B cell (primary cell): ENCODE measurements at regions not wholly inside any gene's neighbourhood (a gene's known extent, or its start where the extent isn't known, plus 50 kb on each side); places are given as distances from the start of the nearest gene placed in this dataset.
"Not testable (repeated sequence)": the region's sequence is repeated elsewhere in the genome, so short reads cannot be mapped to it uniquely, and the experiment has no call there.

ENCODE experiments used
- ATAC-seq: fragments of 200-7000 bp; cut with Tn5 transposase; one replicate; pipeline ENCODE4 v1.10.0; 2021; ENCODE audit warnings: low read depth, mild to moderate bottlenecking, moderate number of reproducible peaks, moderate library complexity
- CTCF ChIA-PET: fragments of 350-600 bp; sonication (Branson Sonifier 250); formaldehyde crosslinking; loops from one replicate; lab custom pipeline; 2021; ENCODE audit warnings: antibody characterized with exemption, inconsistent platforms; lab: Charles Lee
- POLR2A ChIA-PET: fragments of 350-600 bp; sonication (Branson Sonifier 250); formaldehyde crosslinking; loops from one replicate; lab custom pipeline; 2021; ENCODE audit warnings: antibody characterized with exemption; lab: Charles Lee
- DNase-seq: peaks from one replicate; pipeline ENCODE4 v3.0.0; 2013
- H2AFZ ChIP-seq: 2 replicates; pipeline ENCODE4 v1.6.1; 2012; ENCODE audit warnings: mild to moderate bottlenecking, low read depth, low read length; ENCODE audit not compliant: insufficient read depth, poor library complexity, severe bottlenecking
- H3K27ac ChIP-seq, 2 donors: 1 replicate in 1 of 2; 2 replicates in 1 of 2; pipeline ENCODE4 v1.5.1; 2012 to 2013; ENCODE audit warnings: low read length in 2 of 2, mild to moderate bottlenecking in 2 of 2, moderate library complexity in 1 of 2
- H3K27me3 ChIP-seq, 4 experiments: fragments of 200-600 bp in 1 of 4; sonication (generic) in 1 of 4; replicated peaks in 1 of 4; 1 replicate in 2 of 4; 2 replicates in 2 of 4; pipeline versions ENCODE4 v1.6.1 to v1.7.0; 2013 to 2016; ENCODE audit warnings: low read length in 3 of 4, mild to moderate bottlenecking in 2 of 4, mixed read lengths in 1 of 4, moderate library complexity in 1 of 4; ENCODE audit not compliant: insufficient read depth in 4 of 4, control insufficient read depth in 3 of 4; ENCODE audit errors: control extremely low read depth in 1 of 4
- H3K36me3 ChIP-seq, 2 experiments: replicated peaks in 1 of 2; 1 replicate in 1 of 2; 2 replicates in 1 of 2; pipeline versions ENCODE4 v1.6.1 to v1.7.1; 2013; ENCODE audit warnings: low read length in 1 of 2; ENCODE audit not compliant: insufficient read depth in 2 of 2, control insufficient read depth in 1 of 2; ENCODE audit errors: control extremely low read depth in 1 of 2, extremely low read depth in 1 of 2
- H3K4me1 ChIP-seq, 2 donors: fragments of 200-600 bp in 1 of 2; sonication (generic) in 1 of 2; 1 replicate in 1 of 2; 2 replicates in 1 of 2; pipeline versions ENCODE4 v1.5.1 to v1.6.1; 2013 to 2017; ENCODE audit warnings: low read length in 2 of 2; ENCODE audit not compliant: control insufficient read depth in 2 of 2, insufficient read depth in 2 of 2
- H3K4me2 ChIP-seq: replicated peaks from 2 replicates; pipeline ENCODE3; 2012; ENCODE audit warnings: mild to moderate bottlenecking, low read depth, low read length; ENCODE audit not compliant: poor library complexity, severe bottlenecking
- H3K4me3 ChIP-seq, 5 experiments: fragments of 200-600 bp in 1 of 5; sonication (generic) in 1 of 5; 1 replicate in 3 of 5; 2 replicates in 2 of 5; pipeline versions ENCODE4 v1.5.1 to v1.7.0; 2011 to 2016; ENCODE audit warnings: low read length in 4 of 5, mild to moderate bottlenecking in 4 of 5, low read depth in 2 of 5, control low read depth in 1 of 5, moderate library complexity in 1 of 5; ENCODE audit not compliant: insufficient read depth in 1 of 5; ENCODE audit errors: control extremely low read depth in 1 of 5, extremely low read depth in 1 of 5
- H3K79me2 ChIP-seq: fragments of 200-600 bp; sonication (generic); one replicate; pipeline ENCODE4 v1.6.0; 2016; ENCODE audit warnings: low read length; ENCODE audit not compliant: control insufficient read depth, insufficient read depth
- H3K9ac ChIP-seq: fragments of 200-600 bp; sonication (generic); 2 replicates; pipeline ENCODE4 v1.6.1; 2017; ENCODE audit warnings: mild to moderate bottlenecking, low read length, moderate library complexity
- H3K9me3 ChIP-seq, 3 donors: one replicate each; pipeline versions ENCODE4 v1.6.1 to v1.7.1; 2013; ENCODE audit warnings: low read length in 2 of 3; ENCODE audit not compliant: control insufficient read depth in 2 of 3, insufficient read depth in 1 of 3; ENCODE audit errors: control extremely low read depth in 1 of 3
- H4K20me1 ChIP-seq: 2 replicates; pipeline ENCODE4 v1.6.0; 2012; ENCODE audit warnings: mild to moderate bottlenecking, low read length; ENCODE audit not compliant: insufficient read depth, control insufficient read depth, poor library complexity, severe bottlenecking
- H3K27ac Mint-ChIP-seq: one replicate; pipeline ENCODE4 v1.8.0; 2021; ENCODE audit warnings: mixed read lengths
- H3K27me3 Mint-ChIP-seq: one replicate; pipeline ENCODE4 v1.8.0; 2021; ENCODE audit warnings: mixed read lengths
- H3K4me1 Mint-ChIP-seq: one replicate; pipeline ENCODE4 v1.8.0; 2021; ENCODE audit warnings: mixed read lengths
- H3K4me3 Mint-ChIP-seq: one replicate; pipeline ENCODE4 v1.8.0; 2021; ENCODE audit warnings: mixed read lengths
- H3K9me3 Mint-ChIP-seq: one replicate; pipeline ENCODE4 v1.8.0; 2022; ENCODE audit warnings: mixed read lengths; ENCODE audit not compliant: insufficient read depth
- CTCF ChIP-seq: fragments of 200-600 bp; IDR thresholded peaks from one replicate; pipeline ENCODE4 v1.8.0; 2022; ENCODE audit warnings: antibody characterized with exemption, mild to moderate bottlenecking
- EZH2 ChIP-seq: IDR thresholded peaks from 2 replicates; pipeline ENCODE4 v1.6.1; 2012; ENCODE audit warnings: borderline replicate concordance, low read depth, mild to moderate bottlenecking, moderate library complexity, low read length; ENCODE audit not compliant: insufficient read depth, poor library complexity, severe bottlenecking
- WGBS: methylation state at CpG from one replicate; pipeline ENCODE4 v1.1.5; 2013; ENCODE audit warnings: missing lambda C conversion rate; ENCODE audit not compliant: insufficient coverage; 5-methylcytosine and 5-hydroxymethylcytosine counted together
- intact Hi-C: fragments of 100-400 bp; cut with micrococcal nuclease; formaldehyde crosslinking; loops from one replicate; pipeline ENCODE4 v1.10.0; 2022

GRCh38 chr13:105838231-105838630 lies 697.2 kb downstream of the EFNB2 start:
- Mint-ChIP-seq H3K27ac (no peak overlapping the region), H3K4me1 (no peaks in the 10 kb centered on the region), H3K9me3 (no peaks in the 10 kb centered on the region), H3K4me3 (no peak overlapping the region), H3K27me3 (no peaks in the 10 kb centered on the region)
- Histone ChIP-seq H3K36me3 (no peaks in the 10 kb centered on the region), H4K20me1 (no peaks in the 10 kb centered on the region), H3K9ac (no peak overlapping the region), H3K9me3 (peaks cover 0 to 12% (median 0%) of the 10 kb centered on the region in 3 donors), H3K27me3 (no peaks in the 10 kb centered on the region), H3K4me2 (no peak overlapping the region), H3K4me1 (no peaks in the 10 kb centered on the region), H2AFZ (no peak overlapping the region), H3K79me2 (no peaks in the 10 kb centered on the region), H3K4me3 (no peak overlapping the region), H3K27ac (no peak overlapping the region)
- POLR2A ChIA-PET, result no interaction called here
- CTCF ChIA-PET, result no interaction called here
- TF ChIP-seq CTCF, result no peak
- no peak for TF ChIP-seq EZH2
- ATAC-seq, result no peak
- DNase-seq, result no peak
- intact Hi-C loops, result no loop called here
- 96% methylated on average over 7 of the region's 8 CpGs for WGBS

GRCh38 chr13:105837295-105837694 lies 698.2 kb downstream of the EFNB2 start:
- H3K9me3 ChIP-seq, result peaks cover 0 to 12% (median 0%) of the 10 kb centered on the region in 3 donors
- H3K4me3 Mint-ChIP-seq, H3K9me3 Mint-ChIP-seq, H3K27me3 ChIP-seq, H3K4me1 Mint-ChIP-seq, DNase-seq, H3K27me3 Mint-ChIP-seq, H3K4me1 ChIP-seq, H3K4me3 ChIP-seq, H3K9ac ChIP-seq, H3K79me2 ChIP-seq, H2AFZ ChIP-seq, POLR2A ChIA-PET, H3K4me2 ChIP-seq, H4K20me1 ChIP-seq, H3K36me3 ChIP-seq, H3K27ac Mint-ChIP-seq, intact Hi-C loops, CTCF ChIA-PET, H3K27ac ChIP-seq, ATAC-seq: not testable (repeated sequence)
- WGBS, result 100% methylated on average over 4 of the region's 9 CpGs
